IMR-90 (cell line): ENCODE measurements at regions not wholly inside any gene's neighbourhood (a gene's known extent, or its start where the extent isn't known, plus 50 kb on each side); places are given as distances from the start of the nearest gene placed in this dataset.

ENCODE experiments used
- ATAC-seq: fragments of 200-7000 bp; cut with Tn5 transposase; 2 replicates; pipeline ENCODE4 v1.9.1; 2020; ENCODE audit warnings: low read depth, mild to moderate bottlenecking, moderate library complexity
- BruUV-seq: library from RNA; stranded (reverse); fragments of 400-500 nt; replicated peaks from 2 replicates; lab custom pipeline; 2021; lab: Mats Ljungman, UMichigan
- CTCF ChIA-PET: fragments of 300-600 bp; formaldehyde crosslinking; extraction: SDS; loops from one replicate; lab custom pipeline; 2021; ENCODE audit warnings: antibody characterized with exemption; lab: Yijun Ruan, JAX
- POLR2A ChIA-PET: fragments of 300-600 bp; sonication (Branson Sonifier 250); formaldehyde crosslinking; loops from one replicate; lab custom pipeline; 2022; ENCODE audit warnings: antibody characterized with exemption; ENCODE audit not compliant: unreplicated experiment; lab: Charles Lee
- DNase-seq: peaks from one replicate; pipeline ENCODE4 v3.0.0; 2013
- H2AFZ ChIP-seq: replicated peaks from 2 replicates; pipeline ENCODE3; 2013; ENCODE audit warnings: low read length, mild to moderate bottlenecking; ENCODE audit not compliant: poor library complexity
- H2AK5ac ChIP-seq: 2 replicates; pipeline ENCODE4 v1.6.1; 2013; ENCODE audit warnings: low read depth, low read length, inconsistent platforms
- H2AK9ac ChIP-seq: replicated peaks from 2 replicates; pipeline ENCODE3; 2013; ENCODE audit warnings: mild to moderate bottlenecking, low read depth, low read length, moderate library complexity; ENCODE audit not compliant: poor library complexity
- H2BK120ac ChIP-seq: 2 replicates; pipeline ENCODE4 v1.6.1; 2013; ENCODE audit warnings: low read depth, low read length, inconsistent platforms
- H2BK15ac ChIP-seq: 3 replicates; pipeline ENCODE4 v1.6.1; 2013; ENCODE audit warnings: low read depth, low read length, inconsistent platforms
- H2BK20ac ChIP-seq: 2 replicates; pipeline ENCODE4 v1.6.1; 2013; ENCODE audit warnings: low read depth, mild to moderate bottlenecking, inconsistent platforms, low read length, moderate library complexity
- H2BK5ac ChIP-seq: 2 replicates; pipeline ENCODE4 v1.6.1; 2013; ENCODE audit warnings: mild to moderate bottlenecking, low read depth, low read length, inconsistent platforms; ENCODE audit not compliant: poor library complexity, severe bottlenecking
- H3K14ac ChIP-seq: replicated peaks from 2 replicates; pipeline ENCODE4 v1.6.1; 2013; ENCODE audit warnings: low read depth, low read length, inconsistent platforms
- H3K18ac ChIP-seq: 2 replicates; pipeline ENCODE4 v1.6.1; 2013; ENCODE audit warnings: low read depth, low read length, control low read depth
- H3K23ac ChIP-seq: 2 replicates; pipeline ENCODE4 v1.6.1; 2013; ENCODE audit warnings: low read depth, low read length, inconsistent platforms
- H3K27ac ChIP-seq: 2 replicates; pipeline ENCODE4 v1.5.1; 2013; ENCODE audit warnings: mild to moderate bottlenecking, control low read depth, low read length; ENCODE audit not compliant: insufficient read depth
- H3K27me3 ChIP-seq: 2 replicates; pipeline ENCODE4 v1.6.1; 2013; ENCODE audit warnings: low read length; ENCODE audit not compliant: control insufficient read depth, insufficient read depth
- H3K36me3 ChIP-seq: 2 replicates; pipeline ENCODE4 v1.6.1; 2013; ENCODE audit warnings: low read length, mixed read lengths; ENCODE audit not compliant: control insufficient read depth, insufficient read depth
- H3K4ac ChIP-seq: 2 replicates; pipeline ENCODE4 v1.6.1; 2013; ENCODE audit warnings: low read depth, low read length, inconsistent platforms
- H3K4me1 ChIP-seq: 2 replicates; pipeline ENCODE4 v1.6.1; 2013; ENCODE audit warnings: low read length, mixed read lengths; ENCODE audit not compliant: control insufficient read depth, insufficient read depth
- H3K4me2 ChIP-seq: 2 replicates; pipeline ENCODE4 v1.6.1; 2013; ENCODE audit warnings: low read depth, mild to moderate bottlenecking, control low read depth, low read length, moderate library complexity
- H3K4me3 ChIP-seq: 2 replicates; pipeline ENCODE4 v1.5.1; 2013; ENCODE audit warnings: low read depth, mild to moderate bottlenecking, control low read depth, low read length, moderate library complexity; ENCODE audit not compliant: insufficient read depth
- H3K56ac ChIP-seq: 2 replicates; pipeline ENCODE4 v1.6.1; 2013; ENCODE audit warnings: low read length, inconsistent platforms; ENCODE audit not compliant: insufficient read depth; ENCODE audit errors: extremely low read depth
- H3K79me1 ChIP-seq, 2 experiments: 2 replicates each; pipeline ENCODE4 v1.6.1; 2013; ENCODE audit warnings: low read length in 2 of 2, inconsistent platforms in 1 of 2, low read depth in 1 of 2
- H3K9ac ChIP-seq: 2 replicates; pipeline ENCODE4 v1.6.1; 2013; ENCODE audit warnings: low read depth, low read length, control low read depth
- H3K9me1 ChIP-seq: 2 replicates; pipeline ENCODE4 v1.6.1; 2013; ENCODE audit warnings: low read length, inconsistent platforms; ENCODE audit not compliant: insufficient read depth
- H3K9me3 ChIP-seq: 2 replicates; pipeline ENCODE4 v1.6.1; 2013; ENCODE audit warnings: low read length; ENCODE audit not compliant: control insufficient read depth, insufficient read depth
- H4K20me1 ChIP-seq: 2 replicates; pipeline ENCODE4 v1.6.1; 2013; ENCODE audit warnings: low read length, inconsistent platforms; ENCODE audit not compliant: insufficient read depth
- H4K5ac ChIP-seq: 2 replicates; pipeline ENCODE4 v1.6.1; 2013; ENCODE audit warnings: mild to moderate bottlenecking, low read depth, low read length, control low read depth
- H4K8ac ChIP-seq, 2 experiments: 2 replicates each; pipeline ENCODE4 v1.6.1; 2013; ENCODE audit warnings: low read depth in 2 of 2, low read length in 2 of 2, control low read depth in 1 of 2, inconsistent platforms in 1 of 2
- H4K91ac ChIP-seq: 2 replicates; pipeline ENCODE4 v1.6.1; 2013; ENCODE audit warnings: low read depth, low read length, inconsistent platforms; ENCODE audit not compliant: insufficient read depth
- FOS ChIP-seq: fragments of 150-350 bp; IDR thresholded peaks from 2 replicates; pipeline ENCODE4 v1.6.1; 2016; ENCODE audit warnings: low read depth, low read length
- POLR2A ChIP-seq: IDR thresholded peaks from 2 replicates; pipeline ENCODE4 v1.6.1; 2012; ENCODE audit warnings: mild to moderate bottlenecking, low read depth, low read length
- dilution Hi-C: fragments of 300-500 bp; cut with HindIII; formaldehyde crosslinking; loops from one replicate; pipeline ENCODE4 v1.14.3; 2018; ENCODE audit warnings: low sequenced_read_pairs; ENCODE audit not compliant: unreplicated experiment
- in situ Hi-C: fragments of 300-500 bp; cut with MboI; formaldehyde crosslinking; loops from 3 replicates; pipeline ENCODE4 v1.14.3; 2019; ENCODE audit warnings: low sequenced_read_pairs, inconsistent platforms, mixed read lengths
- intact Hi-C: fragments of 100-400 bp; cut with micrococcal nuclease; formaldehyde crosslinking; loops from 2 replicates; pipeline ENCODE4 v1.10.0; 2022

- Histone ChIP-seq H3K4me2 (no peak overlapping the region), H3K4me1 (no peaks in the 10 kb centered on the region), H3K9me1 (no peaks in the 10 kb centered on the region), H2BK5ac (no peak overlapping the region), H3K4me3 (no peak overlapping the region), H4K91ac (no peak overlapping the region), H3K27ac (no peak overlapping the region), H2AK5ac (no peak overlapping the region), H3K36me3 (no peaks in the 10 kb centered on the region), H2BK120ac (no peak overlapping the region), H2AFZ (no peak overlapping the region), H2BK15ac (no peak overlapping the region), H3K9ac (no peak overlapping the region), H4K5ac (no peak overlapping the region), H3K4ac (no peak overlapping the region), H3K9me3 (no peaks in the 10 kb centered on the region), H4K8ac (no peak overlapping the region), H3K79me1 (no peaks in the 10 kb centered on the region), H4K20me1 (no peaks in the 10 kb centered on the region), H3K23ac (no peak overlapping the region), H2AK9ac (no peak overlapping the region), H3K18ac (no peak overlapping the region), H2BK20ac (no peak overlapping the region), H3K56ac (no peak overlapping the region), H3K27me3 (no peaks in the 10 kb centered on the region), H3K14ac (no peak overlapping the region)
- DNase-seq (no peak), ATAC-seq (no peak)
- POLR2A ChIA-PET = no interaction called here
- no TSS peak for BruUV-seq
- CTCF ChIA-PET = interaction anchor here (0.6 kb wide), 1 partner anchor 1185 kb away, joined by 3 read pairs; no protein-coding TSS in a partner anchor
- dilution Hi-C loops (no loop called here), intact Hi-C loops (no loop called here), in situ Hi-C loops (no loop called here)
- TF ChIP-seq POLR2A (no peak), FOS (no peak)
Measured at GRCh38 chr2:147013696-147014392, 831.0 kb upstream of the ACVR2A start.
